ENCODE measurements at regions not wholly inside any gene's neighbourhood (a gene's known extent, or its start where the extent isn't known, plus 50 kb on each side); places are given as distances from the start of the nearest gene placed in this dataset.

DNA sequence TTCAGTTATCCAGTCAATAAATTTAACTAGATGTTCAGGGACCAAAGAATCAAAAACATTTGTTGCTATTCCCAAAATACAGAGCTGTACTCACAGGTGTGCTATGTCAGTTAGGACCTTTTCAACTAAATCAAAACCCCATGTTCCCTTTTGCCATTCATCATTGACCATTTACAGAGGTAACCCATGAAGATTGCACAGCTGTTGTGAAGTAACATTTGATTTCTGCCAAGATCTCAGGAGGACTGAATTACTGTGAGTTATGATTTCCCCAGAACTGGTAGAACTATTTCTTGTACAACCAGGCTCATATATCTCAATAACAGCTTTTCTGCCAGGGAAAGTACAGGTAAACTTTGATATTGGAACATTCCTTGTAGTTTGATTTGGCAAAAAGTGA is 131.1 kb upstream of the FIBIN start:
- no peak for TF ChIP-seq BCL11A (IDR thresholded peaks at IDR 0.05; ENCODE audit: low read depth, low read length)
- TF ChIP-seq STAT3 (IDR thresholded peaks at IDR 0.05; ENCODE audit: low read depth, low read length), result no peak
- no peak for TF ChIP-seq FOS (IDR thresholded peaks at IDR 0.05; ENCODE audit: borderline replicate concordance, extremely low read depth, insufficient read length)
- TF ChIP-seq SUZ12 (IDR thresholded peaks at IDR 0.05; ENCODE audit: unreplicated experiment), result no peak
- TF ChIP-seq, protein P1, sequence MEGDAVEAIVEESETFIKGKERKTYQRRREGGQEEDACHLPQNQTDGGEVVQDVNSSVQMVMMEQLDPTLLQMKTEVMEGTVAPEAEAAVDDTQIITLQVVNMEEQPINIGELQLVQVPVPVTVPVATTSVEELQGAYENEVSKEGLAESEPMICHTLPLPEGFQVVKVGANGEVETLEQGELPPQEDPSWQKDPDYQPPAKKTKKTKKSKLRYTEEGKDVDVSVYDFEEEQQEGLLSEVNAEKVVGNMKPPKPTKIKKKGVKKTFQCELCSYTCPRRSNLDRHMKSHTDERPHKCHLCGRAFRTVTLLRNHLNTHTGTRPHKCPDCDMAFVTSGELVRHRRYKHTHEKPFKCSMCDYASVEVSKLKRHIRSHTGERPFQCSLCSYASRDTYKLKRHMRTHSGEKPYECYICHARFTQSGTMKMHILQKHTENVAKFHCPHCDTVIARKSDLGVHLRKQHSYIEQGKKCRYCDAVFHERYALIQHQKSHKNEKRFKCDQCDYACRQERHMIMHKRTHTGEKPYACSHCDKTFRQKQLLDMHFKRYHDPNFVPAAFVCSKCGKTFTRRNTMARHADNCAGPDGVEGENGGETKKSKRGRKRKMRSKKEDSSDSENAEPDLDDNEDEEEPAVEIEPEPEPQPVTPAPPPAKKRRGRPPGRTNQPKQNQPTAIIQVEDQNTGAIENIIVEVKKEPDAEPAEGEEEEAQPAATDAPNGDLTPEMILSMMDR (IDR thresholded peaks at IDR 0.05 in 2 of 3, conservative IDR thresholded peaks at IDR 0.05 in 1 of 3; ENCODE audit: control insufficient read depth in 2 of 3, extremely low read depth in 1 of 3, insufficient read depth in 1 of 3, low read depth in 3 of 3, low read length in 3 of 3), result no peak
- TF ChIP-seq EZH2 (IDR thresholded peaks at IDR 0.05; ENCODE audit: borderline replicate concordance, control insufficient read depth, low read depth, low read length), result no peak
- TF ChIP-seq, protein P2, sequence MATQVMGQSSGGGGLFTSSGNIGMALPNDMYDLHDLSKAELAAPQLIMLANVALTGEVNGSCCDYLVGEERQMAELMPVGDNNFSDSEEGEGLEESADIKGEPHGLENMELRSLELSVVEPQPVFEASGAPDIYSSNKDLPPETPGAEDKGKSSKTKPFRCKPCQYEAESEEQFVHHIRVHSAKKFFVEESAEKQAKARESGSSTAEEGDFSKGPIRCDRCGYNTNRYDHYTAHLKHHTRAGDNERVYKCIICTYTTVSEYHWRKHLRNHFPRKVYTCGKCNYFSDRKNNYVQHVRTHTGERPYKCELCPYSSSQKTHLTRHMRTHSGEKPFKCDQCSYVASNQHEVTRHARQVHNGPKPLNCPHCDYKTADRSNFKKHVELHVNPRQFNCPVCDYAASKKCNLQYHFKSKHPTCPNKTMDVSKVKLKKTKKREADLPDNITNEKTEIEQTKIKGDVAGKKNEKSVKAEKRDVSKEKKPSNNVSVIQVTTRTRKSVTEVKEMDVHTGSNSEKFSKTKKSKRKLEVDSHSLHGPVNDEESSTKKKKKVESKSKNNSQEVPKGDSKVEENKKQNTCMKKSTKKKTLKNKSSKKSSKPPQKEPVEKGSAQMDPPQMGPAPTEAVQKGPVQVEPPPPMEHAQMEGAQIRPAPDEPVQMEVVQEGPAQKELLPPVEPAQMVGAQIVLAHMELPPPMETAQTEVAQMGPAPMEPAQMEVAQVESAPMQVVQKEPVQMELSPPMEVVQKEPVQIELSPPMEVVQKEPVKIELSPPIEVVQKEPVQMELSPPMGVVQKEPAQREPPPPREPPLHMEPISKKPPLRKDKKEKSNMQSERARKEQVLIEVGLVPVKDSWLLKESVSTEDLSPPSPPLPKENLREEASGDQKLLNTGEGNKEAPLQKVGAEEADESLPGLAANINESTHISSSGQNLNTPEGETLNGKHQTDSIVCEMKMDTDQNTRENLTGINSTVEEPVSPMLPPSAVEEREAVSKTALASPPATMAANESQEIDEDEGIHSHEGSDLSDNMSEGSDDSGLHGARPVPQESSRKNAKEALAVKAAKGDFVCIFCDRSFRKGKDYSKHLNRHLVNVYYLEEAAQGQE (IDR thresholded peaks at IDR 0.05; ENCODE audit: low read depth, low read length), result no peak
- TF ChIP-seq, protein P3, sequence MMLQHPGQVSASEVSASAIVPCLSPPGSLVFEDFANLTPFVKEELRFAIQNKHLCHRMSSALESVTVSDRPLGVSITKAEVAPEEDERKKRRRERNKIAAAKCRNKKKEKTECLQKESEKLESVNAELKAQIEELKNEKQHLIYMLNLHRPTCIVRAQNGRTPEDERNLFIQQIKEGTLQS (IDR thresholded peaks at IDR 0.05; ENCODE audit: borderline replicate concordance, extremely low read depth, low read depth, low read length), result no peak
- TF ChIP-seq, protein P4, sequence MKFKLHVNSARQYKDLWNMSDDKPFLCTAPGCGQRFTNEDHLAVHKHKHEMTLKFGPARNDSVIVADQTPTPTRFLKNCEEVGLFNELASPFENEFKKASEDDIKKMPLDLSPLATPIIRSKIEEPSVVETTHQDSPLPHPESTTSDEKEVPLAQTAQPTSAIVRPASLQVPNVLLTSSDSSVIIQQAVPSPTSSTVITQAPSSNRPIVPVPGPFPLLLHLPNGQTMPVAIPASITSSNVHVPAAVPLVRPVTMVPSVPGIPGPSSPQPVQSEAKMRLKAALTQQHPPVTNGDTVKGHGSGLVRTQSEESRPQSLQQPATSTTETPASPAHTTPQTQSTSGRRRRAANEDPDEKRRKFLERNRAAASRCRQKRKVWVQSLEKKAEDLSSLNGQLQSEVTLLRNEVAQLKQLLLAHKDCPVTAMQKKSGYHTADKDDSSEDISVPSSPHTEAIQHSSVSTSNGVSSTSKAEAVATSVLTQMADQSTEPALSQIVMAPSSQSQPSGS (IDR thresholded peaks at IDR 0.05; ENCODE audit: low read length), result no peak
- TF ChIP-seq TCF12 (IDR thresholded peaks at IDR 0.05; ENCODE audit: low read depth, low read length), result no peak
- TF ChIP-seq SMC3 (IDR thresholded peaks at IDR 0.05; ENCODE audit: borderline replicate concordance, low read length), result no peak
- no peak for TF ChIP-seq CBFB (IDR thresholded peaks at IDR 0.05; ENCODE audit: low read depth)
- TF ChIP-seq KLF5 (IDR thresholded peaks at IDR 0.05; ENCODE audit: partially characterized antibody), result no peak

All from GM12878 (cell line).